CD4-positive, alpha-beta T cell treated with Interleukin-4 for 1 hour (primary cell): ENCODE measurements at regions not wholly inside any gene's neighbourhood (a gene's known extent, or its start where the extent isn't known, plus 50 kb on each side); places are given as distances from the start of the nearest gene placed in this dataset.

Experiments
- DNase-seq, 2 donors: peaks; one replicate each; pipeline ENCODE4 v3.0.0-alpha.2; 2020 to 2022

DNA sequence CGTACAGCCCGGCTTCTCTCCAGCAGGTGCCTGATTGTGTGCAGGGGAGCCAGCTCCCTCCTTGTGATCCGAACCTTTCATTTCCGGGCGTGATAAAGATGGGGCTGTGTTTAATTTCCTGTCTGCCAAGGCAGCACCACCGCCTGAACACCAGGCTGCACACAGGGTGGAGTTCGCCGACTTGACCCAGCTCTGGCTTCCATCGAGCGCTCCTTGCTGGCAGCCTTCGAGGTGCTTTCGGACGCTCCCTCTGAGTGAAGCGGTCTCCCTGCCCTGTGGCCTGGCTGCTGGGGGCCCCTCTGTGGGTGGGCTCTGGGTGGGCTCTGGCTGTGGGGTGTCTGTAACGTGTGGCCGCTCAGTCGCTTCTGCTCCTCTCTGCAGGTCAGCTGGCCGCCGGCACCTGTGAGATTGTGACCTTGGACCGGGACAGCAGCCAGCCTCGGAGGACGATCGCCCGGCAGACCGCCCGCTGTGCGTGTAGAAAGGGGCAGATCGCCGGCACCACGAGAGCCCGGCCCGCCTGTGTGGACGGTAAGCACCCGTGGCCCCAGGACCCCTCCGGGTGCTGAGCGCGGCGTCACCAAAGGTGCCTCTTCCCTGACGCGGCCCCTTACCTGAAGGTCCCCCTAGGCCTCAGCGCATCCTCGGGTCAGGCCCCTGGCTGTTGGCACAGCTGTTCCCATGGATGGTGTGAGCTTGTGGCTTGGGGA, 1181.3 kb downstream of the BRD1 start:
- no peak for DNase-seq

DNA sequence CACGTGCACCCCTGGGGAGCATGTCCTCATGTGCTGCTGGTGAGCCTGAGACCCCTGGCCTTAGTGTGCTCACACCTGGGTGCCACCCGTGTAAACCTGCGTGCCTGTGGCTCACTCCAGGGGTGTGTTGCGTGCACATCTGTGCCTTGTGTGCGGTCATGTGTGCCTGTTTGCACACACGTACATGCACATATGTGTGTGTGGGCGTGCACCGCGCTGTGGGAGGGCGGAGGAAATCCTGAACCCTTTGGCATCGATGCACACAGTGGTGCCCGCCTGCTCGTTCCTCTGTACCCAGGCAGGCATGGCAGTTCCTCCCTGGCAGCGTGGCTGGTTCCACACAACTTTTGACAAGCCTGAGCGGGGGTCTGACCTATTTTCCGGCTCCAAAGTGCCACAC, 1181.9 kb downstream of the BRD1 start:
- no peak for DNase-seq

DNA sequence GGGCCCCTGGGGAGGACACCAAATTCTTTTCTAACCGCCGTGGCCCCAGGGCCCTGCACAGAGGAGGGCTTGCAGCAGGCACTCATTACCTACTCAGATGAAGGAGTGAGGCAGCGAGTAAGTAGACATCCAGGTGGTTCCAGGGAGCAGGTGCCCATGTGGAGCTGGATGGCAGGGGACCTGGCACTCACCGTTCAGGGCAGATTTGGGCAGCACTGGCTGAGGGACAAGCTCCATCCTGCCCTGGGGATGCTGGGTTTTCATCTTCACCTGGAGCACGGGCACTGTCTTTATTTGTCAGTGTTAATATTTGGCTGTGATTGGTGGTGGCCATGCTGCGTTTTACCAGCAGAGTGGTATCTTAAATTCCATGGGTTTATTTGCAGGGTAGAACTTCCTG, 1182.7 kb downstream of the BRD1 start:
- no peak for DNase-seq

DNA sequence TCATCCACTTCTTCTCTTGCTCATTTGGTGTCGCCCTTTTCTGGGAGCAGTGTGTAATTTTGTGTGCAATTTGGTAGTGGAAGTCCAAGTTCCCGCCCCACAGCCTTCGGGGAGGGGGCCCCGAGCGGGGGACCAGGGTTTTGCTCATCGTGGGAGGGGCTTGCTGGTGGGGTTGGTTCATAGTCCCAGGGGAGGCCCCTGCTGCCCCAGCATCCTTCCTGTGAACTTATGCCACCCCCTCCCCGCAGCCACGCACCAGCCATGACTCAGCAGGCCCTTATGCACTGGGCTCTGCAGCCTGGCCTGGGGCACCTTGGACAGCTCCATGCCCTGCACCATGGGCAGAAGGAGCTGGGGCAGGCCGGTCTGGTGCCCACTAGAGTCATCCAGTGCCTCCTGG, 1183.6 kb downstream of the BRD1 start:
- DNase-seq: no peak

DNA sequence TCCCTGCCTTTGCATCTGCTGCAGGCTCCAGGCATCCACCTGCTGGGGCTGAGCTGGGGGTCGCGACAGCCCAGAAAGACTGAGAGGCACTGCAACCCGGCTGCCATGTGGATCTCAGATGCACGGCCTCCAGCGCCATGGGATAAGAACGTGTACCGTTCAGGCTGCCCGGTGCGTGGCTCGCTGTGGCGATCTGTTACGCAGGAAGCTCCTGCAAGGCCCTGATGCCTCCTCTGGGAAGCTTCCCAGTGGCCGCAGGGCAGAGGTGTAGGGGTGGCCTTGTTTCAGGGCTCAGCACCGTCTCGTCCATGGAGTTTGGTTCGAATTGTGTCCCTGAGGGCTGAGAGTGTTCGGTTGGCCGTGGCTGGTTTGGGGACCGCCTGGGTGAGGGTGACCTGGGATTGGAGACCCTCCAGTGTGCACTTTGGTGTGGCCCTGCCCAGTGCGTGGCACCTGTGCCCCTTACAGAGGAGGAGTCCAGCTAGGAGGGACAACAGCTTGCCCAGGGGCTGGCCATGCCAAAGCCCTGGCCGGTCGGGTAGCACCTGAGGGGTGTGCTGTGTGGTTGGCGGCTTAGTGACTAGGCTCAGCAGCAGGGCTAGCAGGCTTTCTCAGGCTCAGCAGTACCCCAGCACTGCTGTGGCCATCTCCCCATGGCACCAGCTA, 1184.5 kb downstream of the BRD1 start:
- no peak for DNase-seq

DNA sequence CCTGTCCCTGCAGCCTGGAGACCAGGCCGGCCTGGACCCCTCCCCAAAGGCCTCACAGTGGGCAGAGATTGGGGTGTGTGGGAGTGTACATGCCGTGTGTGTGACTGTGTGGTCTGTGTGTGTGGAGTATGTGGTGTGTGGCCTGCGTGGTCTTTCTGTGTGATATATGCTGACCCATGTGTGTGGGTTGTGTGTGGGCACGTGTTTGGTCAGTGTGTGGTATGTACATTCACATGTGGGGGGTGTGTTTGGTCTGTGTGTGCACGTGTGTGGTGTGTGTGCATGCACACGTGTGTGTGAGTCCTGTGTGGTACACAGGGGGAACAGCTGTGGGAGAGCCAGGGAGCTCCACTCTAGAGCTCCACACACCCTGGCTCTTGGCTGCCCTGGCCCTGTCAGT, 1185.1 kb downstream of the BRD1 start:
- no peak for DNase-seq

DNA sequence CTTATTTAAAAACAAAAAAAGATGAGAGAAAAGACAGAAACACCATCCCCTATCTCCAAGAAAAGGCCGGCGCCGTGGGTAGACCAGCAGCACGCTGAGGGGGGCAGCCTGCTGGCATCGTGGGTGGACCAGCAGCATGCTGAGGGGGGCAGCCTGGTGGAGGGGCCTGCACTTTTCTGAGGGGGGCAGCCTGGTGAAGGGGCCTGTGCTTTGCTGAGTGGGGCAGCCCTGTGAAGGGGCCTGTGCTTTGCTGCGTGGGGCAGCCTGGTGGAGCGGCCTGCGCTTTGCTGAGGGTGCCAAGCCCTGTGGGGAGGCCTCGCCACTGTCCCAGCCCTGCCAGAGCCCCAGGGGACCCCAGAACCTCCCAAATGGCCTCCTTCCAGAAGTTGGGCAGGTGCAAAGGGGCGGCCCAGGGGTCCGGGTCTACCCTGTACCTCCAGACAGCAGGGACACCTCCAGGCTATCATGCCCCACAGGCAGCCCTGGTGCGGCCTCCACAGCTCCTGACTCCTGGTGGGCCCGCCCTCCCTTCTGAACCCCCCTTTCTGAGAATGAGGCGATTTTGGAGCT, 1185.7 kb downstream of the BRD1 start:
- no peak for DNase-seq

DNA sequence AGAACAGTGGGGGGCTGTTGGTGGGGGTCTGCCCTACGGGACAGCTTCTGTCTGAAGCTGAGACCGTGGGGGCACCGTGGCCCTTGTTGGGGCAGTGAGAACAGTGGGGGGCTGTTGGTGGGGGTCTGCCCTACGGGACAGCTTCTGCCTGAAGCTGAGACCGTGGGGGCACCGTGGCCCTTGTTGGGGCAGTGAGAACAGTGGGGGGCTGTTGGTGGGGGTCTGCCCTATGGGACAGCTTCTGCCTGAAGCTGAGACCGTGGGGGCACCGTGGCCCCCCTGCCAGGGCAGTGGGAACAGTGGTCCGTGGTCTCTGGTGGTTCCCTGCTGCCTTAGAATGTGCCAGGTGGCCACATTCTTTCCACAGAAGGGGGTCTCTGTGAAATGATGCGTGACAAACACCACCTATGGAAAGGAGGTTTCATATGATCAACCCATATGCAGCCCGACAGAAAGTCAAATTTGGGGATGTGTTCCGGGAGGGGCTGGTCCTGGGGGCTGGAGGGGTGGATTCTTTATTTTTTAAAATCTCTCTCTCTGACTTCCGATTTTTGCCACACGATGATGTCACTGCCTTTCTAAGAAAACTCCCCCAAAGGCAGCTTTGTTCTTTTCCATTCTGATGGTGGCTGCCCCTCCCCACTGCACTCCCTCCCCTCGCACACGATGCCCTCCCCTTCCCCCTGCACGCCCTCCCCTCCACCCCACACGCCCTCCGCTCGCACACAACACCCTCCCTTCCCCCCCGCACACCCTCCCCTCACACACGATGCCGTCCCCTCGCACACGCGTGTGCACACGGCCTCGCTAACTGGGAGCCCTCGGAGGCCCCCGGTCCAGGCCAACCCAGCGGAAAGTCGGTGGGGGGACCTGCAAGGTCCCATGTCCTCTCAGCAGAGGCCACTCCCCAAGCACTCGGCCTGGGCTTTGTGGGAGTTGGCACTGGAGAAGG, 1186.5 kb downstream of the BRD1 start:
- no peak for DNase-seq

DNA sequence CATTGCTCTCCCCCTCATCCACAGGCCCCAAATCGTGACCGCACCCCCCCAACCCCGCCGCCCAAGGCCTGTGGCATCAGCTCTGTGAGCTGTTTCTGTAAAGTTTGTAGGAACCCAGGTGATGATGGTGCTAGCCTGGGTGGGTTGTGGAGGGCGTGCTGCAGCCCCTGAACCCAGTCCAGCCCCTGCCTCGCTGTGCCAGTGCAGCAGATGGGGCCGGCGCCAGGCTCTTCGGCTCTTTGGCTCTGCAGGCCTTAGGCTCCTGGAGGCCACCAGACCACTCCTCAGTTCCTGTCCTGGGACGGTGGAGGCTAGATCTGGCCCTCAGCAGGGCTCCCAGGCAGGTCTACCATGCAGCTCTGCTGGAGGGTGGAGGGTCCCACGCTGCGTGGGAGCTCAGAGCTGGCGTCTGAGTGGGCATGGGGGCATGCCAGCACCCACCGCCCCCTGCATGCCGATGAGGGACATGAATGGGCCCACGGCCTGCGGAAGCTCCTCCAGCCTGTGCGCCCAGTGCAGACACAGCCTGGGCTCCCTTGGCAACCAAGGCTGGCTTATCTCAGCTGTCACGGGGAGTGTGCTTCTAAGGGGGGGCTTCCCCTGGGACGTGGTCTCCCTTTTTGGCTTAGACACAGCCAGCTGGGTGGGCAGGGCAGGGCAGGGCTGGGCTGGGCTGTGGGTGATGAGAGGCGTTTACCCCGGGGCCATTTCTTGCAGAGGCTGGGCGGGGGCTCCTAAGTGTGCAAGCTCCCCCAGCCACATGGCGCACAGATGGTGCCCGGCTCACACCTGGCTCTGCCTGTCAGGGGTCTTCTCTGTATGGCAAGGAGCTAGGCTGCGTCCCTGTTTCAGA, 1187.6 kb downstream of the BRD1 start:
- no peak for DNase-seq

DNA sequence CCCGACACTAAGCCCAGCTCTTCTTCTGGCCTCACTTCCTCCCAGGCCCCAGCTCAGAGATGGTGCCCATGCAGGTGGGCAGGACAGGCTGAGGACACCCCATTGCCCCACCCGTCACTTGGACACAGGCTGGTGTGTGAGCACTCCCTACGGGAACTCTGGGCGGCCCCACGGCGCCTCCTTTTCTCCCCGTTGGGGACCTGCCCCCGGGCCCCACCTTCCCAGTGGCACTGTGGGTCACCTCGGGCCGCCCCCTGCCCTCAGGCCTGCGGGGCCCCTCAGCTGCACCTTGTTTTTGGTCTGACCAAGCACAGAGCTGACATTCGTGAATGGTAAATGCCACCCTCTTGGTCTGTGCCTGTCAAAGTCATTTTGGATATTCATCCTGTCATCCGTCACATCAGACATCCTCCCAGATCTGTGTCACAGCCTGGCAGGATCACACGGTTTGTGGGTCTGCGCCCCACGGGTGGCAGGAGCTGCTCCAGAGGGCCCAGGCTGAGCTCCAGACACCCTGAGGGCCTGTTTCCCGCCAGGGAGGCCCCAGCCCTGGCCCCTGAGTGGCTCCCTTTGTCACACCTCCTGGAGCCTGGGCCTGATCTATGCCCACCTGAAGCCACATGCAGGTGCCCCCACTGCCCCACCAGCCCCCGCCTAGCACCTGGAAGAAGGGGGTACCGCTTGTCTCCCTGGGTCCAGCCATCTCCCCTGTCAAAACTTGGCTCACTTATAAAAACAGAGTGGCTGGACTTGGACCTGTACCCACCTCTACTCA, 1188.5 kb downstream of the BRD1 start:
- DNase-seq: no peak

DNA sequence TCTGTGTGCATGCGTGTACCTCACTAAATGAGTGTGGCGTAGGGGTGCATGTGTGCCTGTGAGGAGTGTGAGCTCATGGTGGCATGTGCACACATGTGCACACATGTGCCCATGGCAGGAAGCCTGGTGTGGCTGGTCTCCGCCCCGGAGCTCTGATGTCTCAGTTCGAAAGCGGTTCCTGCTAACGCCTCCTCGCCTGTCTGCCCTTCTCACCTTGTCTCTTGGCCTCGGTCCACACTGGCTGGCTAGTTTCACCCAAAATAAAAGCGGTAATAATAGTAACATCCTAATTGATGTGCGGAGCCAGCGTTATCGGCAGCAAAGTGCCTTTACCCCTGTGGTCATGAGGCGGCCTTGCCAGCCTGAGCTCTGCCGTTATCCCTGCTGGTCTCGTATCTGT, 1190.4 kb downstream of the BRD1 start:
- DNase-seq: no peak

DNA sequence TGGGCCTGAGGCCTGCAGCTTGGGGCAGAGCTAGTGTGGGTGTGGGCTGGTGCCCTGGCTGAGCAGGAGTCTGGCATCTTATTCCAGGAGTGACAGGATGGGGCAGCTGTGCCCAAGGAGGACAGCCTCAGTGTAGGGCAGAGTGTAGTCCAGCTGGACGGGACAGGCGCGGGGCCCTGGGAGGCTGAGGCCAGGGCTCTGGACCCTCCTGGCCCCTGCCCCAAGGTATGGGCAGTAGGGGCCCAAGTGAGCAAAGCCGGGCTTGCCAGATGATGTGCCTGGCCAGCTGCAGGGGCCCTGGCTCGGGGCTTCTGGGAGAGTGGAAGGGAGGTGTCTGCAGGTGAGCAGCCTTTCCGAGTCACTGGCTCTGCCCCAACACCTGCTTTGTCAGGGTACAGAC, 1190.9 kb downstream of the BRD1 start:
- no peak for DNase-seq

DNA sequence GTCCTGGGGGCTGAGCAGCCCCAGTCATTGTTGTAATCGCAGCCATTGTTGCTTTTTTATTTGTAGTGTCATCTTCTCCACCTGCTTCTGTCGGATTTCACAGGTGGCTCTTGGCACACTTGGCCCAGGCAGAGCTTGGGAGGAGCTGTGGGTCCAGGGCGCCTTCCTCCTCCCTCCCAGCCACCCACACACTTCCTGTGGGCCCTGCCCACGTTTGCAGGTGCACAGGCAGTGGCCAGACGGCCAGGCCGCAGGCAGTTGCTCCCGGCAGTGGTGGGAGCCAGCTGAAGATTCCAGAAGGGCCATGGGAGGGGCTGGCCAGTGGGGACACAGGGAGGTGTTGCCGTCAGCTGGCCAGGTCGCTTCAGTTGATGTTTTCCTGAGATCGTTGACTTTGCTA, 1191.9 kb downstream of the BRD1 start:
- DNase-seq: no peak

DNA sequence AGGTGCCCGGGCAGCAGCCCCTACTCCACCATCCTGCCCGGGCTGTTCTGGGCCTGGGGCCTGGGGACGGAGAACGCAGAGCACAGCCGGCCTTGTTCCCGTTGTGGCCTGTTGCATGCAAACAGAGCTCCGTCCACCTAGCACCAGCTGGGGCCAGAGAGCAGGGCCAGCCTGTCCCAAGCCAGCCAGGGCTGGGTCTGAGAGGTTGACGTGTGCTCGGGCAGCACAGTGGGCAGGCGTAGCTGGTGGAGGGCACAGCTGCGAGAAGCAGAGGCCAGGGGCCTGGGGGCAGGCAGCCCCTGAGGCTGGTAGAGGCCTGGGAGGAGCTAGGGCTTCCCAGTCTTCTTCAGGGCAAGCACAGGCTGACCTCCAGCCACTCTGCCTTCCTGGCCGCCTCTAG, 1192.6 kb downstream of the BRD1 start:
- no peak for DNase-seq

DNA sequence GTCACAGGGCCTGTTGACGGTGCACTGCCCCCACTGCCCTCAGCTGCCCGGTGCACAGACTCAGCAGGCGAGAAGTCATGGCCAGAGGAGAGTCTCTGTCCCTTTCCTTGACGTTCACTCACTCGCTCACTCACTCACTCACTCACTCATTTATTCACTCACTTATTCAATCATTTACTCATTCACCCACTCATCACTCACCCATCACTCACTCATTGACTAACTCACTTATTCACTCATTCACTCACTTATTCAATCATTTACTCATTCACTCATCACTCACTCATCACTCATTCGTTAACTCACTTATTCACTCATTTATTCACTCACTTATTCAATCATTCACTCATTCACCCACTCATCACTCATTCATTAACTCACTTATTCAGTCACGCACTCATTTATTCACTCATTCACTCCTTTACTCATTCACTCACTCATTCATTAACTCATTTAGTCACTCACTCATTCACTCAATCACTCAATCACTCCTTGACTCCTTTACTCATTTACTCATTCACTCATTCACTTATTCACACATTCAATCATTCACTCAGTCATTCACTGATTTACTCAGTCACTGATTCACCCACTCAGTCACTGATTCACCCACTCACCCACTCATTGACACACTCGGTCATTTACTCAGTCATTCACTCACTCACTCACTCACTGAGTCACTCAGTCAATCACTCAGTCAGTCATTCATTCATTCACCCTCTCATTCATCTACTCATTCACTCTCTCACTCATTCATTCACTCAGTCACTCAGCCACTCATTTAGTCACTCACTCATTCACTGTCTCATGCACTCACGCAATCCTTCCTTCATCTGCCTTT, 1193.5 kb downstream of the BRD1 start:
- no peak for DNase-seq

DNA sequence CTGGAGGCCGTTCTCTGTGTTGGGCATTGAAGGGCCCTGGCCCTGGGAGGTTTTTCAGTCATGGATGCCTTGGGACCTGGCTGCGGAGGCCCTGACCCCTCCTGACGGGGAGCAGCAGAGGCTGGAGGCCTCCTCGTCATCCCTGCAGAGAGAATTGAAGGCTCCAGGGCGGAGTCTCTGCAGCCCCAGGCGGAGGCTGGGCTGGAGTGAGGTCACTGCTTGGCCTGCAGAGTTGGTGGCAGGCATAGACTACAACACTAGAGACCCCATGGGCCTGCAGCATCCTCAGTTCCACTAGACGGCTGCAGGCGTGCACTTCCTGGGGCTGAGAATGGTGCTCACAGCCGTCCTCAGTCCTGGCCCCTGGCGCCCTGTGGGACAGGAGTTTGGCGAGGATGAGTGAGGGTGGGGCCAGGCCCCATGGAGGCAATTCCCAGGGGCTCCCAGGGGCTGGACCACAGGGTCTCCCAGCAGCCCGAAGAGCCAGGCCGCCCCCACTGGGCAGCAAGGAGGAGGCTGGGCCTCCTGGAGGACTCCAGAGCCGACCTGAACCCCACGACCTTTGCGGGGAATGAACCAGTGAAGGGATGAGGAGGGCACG, 1194.9 kb downstream of the BRD1 start:
- DNase-seq: no peak

DNA sequence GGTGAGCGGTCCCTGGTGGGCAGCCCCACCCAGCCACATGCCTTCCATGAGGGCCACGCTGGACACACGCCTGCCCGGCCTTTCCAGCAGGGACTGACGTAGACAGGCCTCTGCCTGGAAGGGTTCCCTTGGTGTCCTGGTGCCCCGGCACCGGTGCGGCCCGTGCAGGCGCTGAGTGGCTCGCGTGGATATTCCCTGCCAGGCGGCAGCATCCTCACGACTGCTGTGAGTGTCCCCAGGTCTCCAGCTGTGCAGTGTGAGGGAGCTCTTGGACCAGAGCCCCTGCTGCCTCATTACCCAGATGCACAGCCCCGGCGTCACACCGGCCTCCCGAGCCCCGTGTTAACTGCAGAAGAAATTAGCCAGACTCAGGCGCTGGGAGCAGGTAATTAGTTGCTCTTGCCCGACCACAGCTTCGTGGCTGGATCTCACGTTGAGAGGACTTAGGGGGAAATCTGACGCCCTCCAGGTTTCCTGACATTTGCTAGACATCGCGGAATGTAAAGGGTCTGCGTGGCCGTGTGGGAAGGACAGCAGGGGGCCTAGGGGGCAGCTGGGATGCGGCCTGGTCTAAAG, 1196.3 kb downstream of the BRD1 start:
- no peak for DNase-seq

DNA sequence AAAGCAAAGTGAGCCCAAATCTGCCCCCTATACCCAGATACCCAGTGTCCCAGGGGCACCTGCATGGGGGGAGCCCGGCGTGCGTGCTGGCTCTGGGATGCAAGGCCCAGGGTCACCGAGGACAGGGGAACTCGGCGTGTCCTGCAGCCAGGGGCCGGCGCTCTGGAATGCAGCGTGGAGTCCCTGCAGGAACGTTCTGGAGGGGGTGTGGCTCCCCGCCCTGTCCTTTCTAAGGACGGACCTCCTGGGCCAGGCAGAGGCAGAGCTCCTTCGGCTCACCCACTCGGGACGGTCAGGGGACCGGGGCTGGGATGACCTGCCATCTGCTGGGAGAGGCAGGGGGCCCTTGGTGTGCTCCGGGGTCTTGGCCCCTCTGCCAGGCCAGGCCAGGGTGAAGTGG, 1196.8 kb downstream of the BRD1 start:
- no peak for DNase-seq

DNA sequence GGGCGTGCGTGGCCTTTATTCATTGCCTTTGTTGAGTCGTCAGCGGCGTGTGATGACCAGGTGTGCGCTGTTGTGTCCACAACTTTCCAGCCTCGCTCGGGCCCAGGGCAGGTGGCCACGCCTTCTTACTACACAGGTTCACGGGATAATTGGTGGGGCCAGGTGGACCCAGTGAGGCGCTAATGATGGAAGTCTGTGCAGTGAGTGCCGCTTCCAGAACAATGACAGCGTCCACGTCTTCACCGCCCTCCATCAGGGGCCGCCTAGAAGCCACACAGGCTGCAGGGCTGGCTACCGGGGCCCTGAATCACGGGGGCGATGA, 1197.3 kb downstream of the BRD1 start:
- DNase-seq: no peak
